ENCODE measurements at regions not wholly inside any gene's neighbourhood (a gene's known extent, or its start where the extent isn't known, plus 50 kb on each side); places are given as distances from the start of the nearest gene placed in this dataset.
"Not testable (repeated sequence)": the region's sequence is repeated elsewhere in the genome, so short reads cannot be mapped to it uniquely, and the experiment has no call there.

DNA sequence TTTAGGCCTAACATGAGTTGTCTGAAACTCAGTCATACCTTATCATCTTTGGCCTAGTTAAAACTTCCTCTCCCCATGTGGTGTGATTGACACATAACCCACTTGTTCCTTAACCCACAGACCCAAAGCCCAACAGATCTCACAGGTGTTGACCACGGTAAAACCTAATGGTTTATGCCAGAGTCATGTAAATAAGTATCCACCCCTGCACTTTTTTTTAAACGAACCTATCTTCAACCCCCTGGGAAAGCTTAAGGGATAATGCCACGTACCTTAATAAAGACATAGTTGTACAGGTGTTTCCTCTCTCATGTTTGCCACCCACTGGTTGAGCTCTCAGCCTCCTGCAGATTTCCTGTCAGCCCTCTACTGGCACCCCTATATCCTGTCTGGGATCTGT lies 709.3 kb upstream of the CCDC179 start:
- DNase-seq: no peak

DNA sequence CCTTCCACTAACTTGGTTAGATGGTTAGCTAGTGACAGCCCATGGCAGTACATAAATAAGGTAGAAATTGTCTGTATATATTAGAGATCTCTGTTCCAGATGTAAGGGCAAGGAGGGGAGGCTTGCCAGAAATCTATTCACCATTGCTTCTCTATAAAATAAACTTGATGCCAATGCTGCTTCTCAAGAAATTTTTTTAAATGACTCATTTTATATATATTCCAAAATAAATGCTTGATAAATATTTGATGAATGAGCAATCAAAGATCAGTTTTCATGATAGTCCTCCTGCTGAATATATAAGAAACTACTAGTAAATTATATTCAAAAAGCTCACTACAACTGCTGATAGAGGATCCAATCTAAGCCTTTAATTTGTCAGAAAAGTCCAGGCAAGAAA lies 710.6 kb upstream of the CCDC179 start:
- no peak for DNase-seq

DNA sequence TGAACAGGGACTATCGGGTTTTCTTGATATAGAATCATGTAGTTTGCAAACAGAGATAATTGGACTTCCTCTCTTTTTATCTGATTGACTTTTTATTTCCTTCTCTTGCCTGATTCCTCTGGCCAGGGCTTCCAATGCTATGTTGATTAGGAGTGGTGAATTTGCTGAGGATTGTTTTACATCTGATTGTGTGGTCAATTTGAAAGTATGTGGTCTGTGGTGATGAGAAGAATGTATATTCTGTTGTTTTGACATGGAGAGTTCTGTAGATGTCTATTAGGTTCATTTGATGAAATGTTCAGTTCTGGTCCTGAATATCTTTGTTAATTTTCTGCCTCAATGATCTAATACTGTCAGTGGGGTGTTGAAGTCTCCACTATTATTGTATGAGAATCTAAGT lies 713.2 kb upstream of the CCDC179 start:
- DNase-seq: no peak

DNA sequence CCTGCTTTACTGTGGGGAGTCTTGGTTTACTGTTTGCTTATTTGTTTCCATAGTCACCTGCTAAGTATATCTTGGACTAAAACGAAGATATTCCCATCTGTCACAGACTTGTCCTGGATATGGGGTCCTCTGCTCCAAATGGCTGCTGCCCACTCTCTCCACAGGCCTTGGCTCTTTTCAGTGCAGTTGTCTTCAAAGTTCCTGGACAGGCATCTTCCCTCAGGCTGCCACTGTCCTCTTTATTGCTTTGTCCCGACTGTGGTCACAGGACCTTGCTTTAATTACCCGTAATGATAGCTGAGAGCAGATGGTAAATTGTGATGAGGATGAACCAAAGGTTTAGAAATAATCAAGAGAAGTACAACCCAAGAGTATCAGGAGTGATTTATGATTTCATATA lies 713.9 kb upstream of the CCDC179 start:
- no peak for DNase-seq

DNA sequence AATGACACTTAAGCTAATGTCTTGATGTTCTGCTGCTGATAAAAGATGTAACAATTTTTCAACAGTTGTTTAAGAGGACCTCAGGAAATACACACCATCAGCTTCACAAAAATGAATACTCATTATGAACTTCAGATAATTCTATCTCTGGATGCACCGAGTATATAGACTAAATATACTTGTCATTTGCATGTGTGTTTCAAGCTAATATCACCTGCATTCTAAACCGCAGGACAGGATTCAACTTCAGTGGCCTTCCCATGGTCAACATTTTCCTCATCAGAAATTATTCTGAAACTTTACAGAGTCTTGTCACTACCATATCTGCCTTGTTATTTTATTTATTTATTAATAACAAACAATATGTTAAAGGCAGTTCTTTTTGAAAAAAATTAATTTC lies 717.0 kb upstream of the CCDC179 start:
- no peak for DNase-seq

DNA sequence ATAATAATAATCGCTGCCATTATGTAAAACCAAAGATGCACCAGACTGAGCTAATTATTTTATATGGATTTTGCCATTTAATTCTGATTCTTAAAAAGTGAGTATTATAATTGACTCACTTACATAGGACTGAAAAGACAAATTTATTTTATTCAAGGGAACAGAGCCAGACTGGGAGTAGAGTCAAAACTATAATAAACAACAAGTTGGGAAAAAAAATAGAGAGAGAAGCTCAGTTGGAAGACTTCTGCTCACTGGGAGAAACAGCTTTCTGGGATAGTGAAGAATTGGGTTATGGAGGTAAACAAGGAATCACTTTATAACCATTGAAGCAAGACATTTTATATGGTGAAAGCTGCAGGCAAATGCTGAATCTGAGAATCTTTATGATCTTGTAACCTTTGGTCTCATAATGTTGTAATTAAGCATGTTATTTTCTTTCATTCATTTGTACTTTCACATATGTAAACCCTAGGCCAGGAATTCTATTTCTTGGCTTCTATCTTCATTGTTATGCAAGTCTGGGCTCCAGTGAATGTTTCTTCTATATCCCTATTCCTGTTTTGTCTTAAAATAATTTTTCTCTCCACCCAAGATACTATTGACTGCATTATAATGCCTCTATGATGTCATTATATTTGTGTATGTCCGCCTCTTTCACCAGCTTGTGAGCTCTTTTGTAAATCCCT lies 725.3 kb upstream of the CCDC179 start:
- no peak for DNase-seq

DNA sequence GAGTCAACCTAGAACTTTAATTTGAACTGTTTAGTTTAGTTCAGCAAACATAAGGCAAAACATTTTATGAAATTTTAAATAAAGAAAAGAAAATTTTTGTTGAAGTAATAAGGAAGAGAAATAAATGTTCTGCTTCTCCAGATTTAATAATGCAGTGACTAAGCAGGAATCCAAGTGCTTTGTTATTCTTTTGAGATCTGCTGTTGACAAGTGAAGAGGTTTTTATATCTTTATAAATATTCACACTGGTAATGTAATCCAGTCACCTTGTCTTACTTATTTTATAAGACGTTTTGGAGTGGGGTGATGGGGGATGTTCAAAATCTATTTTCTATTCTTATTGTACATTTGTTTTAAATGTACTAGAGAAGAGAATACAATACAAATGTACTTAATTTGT lies 725.9 kb upstream of the CCDC179 start:
- DNase-seq: no peak

DNA sequence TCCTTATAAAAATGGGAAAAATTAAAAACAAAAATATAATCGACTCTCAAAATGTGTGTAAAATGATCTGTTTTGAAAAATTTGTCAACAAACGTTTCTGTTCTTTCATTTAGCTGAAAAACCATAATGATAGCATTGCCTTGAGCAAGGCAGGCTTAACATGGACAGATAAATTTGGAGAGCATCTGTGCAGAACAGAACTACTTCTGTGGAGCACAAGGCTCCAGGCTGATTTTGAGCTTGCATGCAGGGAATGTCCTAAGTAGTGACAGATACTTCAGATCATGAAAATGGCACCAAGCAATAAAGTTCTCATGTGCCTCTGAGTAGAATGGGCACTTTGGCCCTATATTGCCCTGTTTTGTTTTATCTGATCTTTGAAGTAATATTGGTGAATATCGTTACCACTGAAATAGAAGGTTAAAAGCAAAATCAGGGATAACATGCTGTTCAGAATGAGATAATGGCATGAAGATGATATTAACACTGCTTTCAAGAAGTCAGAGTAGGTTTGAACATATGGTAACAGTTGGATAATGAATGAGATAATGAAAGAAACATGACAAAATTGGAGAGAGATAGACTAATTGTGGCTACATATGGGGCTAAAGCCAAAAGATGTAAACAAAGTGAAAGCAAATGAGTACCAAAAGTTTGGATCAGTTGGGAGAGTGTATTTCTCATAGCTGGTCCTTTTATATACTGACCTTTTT lies 730.5 kb upstream of the CCDC179 start:
- DNase-seq: no peak

DNA sequence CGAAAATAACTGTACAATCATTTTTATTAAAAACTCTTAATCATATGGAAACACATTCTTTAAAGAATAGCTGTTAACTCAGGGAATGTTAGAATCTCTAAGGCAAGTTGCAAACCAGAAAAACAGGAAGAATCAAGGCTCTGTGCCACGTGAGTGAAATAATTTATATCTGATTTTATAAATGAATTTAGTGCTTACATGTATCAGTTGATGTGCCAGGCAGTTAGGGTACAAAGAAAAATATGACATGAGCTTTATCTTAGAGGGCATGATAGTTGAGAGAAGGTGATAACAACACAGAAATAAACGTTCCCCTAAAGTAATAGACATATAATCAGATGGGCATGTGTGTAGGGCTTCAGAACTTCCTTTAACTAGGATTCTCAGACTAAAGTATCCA lies 734.5 kb upstream of the CCDC179 start:
- no peak for DNase-seq

DNA sequence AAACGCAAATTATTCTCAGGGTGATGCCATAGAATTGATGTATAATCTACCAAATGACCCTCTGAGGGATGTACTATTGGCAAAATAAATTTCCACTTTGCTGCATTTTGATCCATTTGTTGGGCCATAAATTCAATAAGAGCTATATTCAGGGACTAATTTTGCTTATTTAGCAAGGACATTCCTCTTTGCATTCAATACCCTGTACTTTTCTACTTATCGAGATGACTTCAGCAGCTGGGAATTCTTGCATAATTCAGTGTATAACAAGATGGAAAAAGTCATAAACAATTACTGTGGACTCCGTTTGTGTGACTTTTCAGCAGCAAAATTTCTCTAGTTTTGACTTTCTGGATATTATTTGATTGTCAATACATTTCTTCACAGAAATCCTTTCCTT lies 744.7 kb upstream of the CCDC179 start:
- no peak for DNase-seq

DNA sequence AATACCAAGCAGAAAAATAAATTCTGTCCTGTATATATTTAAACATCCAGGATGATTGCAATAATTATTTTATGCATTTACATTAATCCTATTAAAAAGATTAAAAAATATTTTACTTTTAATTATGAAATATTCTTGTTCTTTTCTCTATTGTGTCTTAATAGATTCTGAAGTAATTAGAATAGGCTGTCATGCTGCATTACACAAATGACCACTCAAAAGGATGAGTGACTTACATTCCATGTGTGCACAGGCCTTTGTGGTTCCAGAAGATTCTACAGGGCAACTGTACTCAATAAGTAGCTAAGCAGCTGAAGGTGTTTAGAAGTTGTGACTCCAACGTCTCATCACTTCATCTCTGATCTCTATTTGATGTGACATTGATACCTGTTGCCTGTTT lies 745.9 kb upstream of the CCDC179 start:
- no peak for DNase-seq

DNA sequence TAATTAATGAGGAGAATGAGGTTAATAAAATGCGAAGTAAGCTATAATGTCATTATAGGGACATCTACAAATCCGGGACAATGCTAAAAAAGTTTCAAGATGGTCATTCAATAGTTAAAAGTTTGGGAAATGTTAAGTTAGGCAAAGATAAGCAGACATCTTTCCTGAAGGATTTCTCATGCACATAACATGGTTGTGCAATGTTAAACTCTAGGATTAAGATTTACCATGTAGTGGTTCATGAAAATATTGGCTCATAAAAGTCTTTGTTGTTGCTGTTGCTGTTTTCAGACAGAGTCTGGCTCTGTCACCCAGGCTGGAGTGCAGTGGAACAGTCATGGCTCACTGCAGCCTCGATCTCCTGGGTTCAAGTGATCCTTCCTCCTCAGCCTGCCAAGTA lies 751.5 kb upstream of the CCDC179 start:
- no peak for DNase-seq

DNA sequence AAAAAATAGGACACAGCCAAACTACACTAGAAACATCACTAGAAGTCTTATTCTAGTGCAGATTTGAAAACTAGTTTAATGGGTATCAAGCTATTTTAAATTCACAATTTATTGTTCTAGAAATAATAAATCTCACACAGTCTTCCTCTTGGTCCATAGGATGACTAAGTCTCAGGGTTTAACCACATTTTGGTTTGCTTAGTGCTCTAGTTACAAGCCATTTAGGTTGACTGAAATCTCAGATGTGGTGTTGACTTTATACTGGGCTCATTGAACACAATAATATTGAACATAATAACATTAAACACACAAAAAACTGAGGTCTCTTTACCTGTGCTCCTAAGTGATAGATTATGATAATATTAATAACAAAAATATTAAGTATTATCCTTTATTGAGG lies 760.3 kb upstream of the CCDC179 start:
- no peak for DNase-seq

DNA sequence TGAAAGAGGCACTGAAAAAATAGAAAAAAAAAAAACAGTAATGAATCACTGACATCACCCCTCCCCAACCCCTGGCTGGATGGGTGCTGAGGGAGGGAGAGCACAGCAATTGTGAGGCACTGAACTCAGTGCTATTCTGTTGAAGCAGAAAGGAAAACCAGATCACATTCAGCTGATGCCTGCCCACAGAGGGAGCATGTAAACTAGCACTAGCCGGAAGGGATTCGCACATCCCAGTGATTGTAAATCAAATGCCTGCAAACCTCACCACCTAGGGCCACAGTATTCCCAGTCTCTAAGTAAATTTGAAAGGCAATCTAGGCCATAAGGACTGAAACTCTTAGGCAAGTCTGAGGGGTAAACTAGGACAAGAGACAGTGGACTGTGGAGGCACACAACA lies 772.0 kb upstream of the CCDC179 start:
- no peak for DNase-seq

DNA sequence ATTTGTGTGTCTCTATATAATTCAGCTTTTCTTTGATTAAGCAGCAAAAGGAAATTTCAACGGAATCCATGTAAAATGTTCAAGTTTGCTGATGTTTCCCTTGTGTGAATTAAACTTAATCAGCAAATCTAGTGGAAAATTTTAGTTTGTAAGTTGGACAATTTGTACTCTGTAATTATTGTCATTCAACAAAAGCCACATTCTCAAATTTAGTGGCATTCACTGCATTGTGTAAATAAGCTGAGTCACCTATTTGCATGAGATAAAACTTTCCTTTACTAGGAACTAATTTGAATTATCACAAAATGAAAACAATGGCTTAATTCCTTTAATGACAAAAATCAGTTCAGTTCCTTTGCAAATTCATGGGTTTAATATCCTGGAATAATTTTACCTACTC lies 784.2 kb upstream of the CCDC179 start:
- DNase-seq: no peak

DNA sequence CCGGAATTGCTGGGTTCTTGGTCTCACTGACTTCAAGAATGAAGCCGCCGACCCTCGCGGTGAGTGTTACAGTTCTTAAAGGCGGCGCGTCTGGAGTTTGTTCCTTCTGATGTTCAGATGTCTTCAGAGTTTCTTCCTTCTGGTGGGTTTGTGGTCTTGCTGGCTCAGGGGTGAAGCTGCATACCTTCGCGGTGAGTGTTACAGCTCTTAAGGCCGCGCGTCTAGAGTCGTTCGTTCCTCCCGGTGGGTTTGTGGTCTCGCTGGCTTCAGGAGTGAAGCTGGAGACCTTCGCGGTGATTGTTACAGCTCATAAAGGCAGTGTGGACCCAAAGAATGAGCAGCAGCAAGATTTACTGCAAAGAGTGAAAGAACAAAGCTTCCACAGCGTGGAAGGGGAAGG lies 792.1 kb upstream of the CCDC179 start:
- DNase-seq: not testable (repeated sequence)

DNA sequence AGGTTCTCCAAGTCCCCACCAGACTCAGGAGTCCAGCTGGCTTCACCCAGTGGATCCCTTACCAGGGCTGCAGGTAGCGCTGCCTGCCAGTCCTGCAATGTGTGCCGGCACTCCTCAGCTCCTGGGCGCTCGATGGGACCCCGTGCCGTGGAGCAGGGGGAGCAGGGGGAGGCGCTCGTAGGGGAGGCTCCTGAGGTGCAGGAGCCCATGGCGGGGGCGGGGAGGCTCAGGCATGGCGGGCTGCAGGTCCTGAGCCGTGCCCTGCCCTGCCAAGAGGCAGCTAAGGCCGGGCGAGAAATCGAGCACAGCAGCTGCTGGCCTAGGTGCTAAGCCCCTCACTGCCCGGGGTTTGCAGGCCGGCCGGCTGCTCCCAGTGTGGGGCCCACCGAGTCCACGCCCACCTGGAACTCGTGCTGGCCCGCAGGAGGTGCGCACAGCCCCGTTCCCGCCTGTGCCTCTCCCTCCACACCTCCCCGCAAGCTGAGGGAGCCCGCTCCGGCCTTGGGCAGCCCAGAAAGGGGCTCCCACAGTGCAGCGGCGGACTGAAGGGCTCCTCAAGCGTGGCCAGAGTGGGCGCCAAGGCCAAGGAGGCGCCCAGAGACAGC lies 792.9 kb upstream of the CCDC179 start:
- DNase-seq: no peak

DNA sequence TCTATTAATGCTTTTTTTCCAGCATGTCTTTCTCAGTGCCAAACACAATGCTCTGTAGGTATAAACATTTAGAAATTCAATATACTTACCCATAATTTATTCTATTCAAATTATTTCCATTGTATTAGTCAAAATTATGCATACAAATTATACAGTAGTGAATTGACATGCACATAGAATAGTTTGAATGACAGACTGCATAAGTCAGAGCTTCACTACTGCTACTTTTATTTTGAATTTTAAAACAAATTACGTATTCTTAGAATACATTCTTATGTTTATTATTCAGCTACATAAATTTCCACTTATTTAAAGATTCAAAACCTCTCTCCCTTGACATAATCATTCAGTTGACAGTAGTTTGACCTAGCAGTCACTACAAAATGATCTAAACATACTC lies 808.0 kb upstream of the CCDC179 start:
- DNase-seq: no peak

DNA sequence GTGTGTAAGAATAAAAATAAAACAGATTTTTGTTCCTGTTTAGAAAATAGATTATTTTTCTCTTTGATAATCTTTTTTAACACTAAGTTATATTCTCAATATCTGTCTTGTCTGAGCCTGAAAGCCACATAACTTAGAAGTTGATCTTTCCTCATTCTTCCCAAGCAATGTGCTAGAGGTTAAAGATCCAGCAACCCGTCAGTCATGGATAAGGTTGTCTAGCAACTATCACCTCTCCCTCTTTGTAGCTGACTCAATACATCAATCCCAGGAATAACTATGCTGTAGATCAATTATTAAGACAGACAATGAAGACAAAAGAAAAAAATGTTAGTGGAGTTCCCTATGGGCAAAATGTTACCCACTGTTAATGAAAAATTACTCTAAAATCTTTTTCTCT lies 813.1 kb upstream of the CCDC179 start:
- no peak for DNase-seq

DNA sequence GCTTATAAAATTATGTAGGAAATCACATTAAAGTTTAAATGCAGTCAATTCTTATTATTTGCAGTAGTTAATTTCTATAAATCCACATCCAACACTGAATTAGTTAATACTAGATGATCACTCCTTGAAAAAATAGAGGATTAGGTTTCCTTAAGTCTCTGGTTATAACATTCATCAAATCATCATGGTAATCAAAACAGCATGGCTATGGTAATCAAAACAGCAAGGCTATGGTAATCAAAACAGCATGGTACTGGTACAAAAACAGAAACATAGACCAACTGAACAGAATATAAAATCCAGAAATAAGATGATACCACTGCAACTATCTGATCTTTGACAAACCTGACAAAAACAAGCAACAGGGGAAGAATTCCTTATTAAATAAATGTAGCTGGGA lies 814.6 kb upstream of the CCDC179 start:
- DNase-seq: no peak

DNA sequence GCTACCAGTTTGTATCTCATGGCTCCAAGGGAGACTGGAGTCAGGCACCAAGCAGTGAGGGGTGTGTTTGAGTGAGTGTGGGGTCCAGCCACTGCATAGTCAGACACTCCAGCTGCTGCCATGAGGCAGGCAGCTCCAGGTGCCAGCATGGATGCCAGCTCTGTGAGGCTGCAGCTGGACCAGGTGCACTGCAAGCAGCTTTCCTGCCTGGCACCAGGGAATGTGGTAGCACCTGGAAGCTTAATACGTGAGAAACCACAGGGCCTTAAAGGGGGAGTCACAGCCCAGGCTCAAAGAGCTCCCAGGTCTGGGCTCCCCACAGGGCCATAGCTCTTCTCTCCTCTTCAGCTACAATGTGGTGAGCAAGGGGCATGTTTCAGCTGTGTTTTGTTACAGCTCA lies 817.8 kb upstream of the LUZP2 start:
- no peak for DNase-seq

DNA sequence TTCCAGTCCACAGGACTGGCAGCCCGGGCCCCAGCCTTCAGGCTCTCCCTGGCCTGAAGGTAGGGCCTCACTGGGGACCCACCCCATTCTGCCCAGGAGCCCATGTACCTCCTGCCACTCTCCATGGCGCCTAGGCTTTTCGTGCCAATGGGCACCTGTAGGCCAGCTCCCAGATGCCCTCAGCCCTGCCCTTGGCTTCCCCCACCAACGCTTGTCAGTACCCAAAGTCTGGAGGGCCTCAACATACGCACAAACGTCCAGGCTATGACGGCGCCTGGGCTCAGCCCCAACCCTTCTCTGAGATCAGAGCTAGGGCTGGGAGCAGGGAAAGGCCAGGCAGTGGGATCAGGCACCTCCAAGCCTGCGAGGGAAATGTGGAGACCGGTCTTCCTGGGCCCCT lies 816.9 kb upstream of the LUZP2 start:
- no peak for DNase-seq

DNA sequence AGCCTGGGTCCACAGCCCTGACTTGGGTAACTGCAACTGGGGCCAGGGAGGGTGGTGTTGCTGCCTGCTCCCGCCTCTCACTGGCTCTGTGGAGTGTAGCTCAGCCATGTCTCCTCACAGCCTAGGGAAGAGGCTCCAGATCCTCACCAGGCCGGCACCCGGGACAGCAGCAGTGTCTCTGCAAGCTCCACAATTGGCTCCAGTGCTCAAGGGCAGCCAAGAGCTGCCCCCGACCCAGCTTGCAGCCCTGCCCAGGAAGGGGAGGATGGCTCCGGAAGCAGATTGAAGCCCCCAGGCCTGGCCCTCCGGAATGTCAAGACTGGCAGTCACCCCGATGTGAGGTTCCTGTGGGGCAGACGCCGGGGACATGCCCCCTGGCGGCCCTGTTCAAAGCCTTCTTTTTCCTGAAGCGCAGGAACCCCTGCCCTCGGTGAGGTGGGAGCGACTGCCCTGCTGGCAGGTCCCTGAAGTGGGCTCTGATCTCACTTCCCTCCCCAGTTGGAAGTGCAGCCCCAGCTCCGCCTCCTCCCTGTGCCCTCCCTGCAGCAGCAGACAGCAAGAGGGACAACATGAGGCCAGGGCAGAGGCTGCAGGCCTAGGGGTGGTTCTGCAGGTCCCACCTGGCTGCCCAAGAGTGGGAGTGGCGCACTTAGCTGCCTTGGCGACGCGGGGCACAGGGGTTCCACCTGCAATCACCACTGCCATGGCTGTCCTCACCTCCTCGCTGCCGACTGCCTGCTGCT lies 816.2 kb upstream of the LUZP2 start:
- DNase-seq: no peak

DNA sequence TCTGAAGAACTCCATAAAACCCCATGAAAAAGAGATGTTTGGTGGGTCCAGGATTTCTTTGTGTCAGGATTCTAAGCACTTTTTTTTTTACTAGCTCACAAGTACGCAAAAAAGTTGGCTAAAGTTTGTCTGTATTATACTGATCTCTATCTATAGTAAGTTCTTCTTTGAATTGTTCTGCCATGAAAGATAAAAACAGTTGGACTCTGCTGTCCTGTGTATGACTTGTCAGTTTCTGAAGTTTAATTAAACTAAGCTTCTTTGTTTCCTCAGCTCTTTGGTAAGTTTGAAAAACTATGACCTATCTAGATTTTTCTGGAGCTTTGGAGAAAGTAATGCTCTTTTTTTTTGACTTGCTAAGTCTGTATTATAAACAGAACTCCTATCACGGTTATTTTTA lies 812.2 kb upstream of the LUZP2 start:
- DNase-seq: no peak

Measured in suppressor macrophage (primary cell).